Prostate gland (tissue), 2 donors: ENCODE measurements at regions not wholly inside any gene's neighbourhood (a gene's known extent, or its start where the extent isn't known, plus 50 kb on each side); places are given as distances from the start of the nearest gene placed in this dataset.

Source experiments
- DNase-seq: peaks from one replicate; pipeline ENCODE4 v3.0.0-alpha.2; 2019; ENCODE audit warnings: low spot score
- H3K27ac ChIP-seq, 2 donors: fragments of 200-600 bp; sonication (generic); 2 replicates each; pipeline ENCODE4 v1.5.1; 2017 to 2019
- H3K27me3 ChIP-seq: fragments of 200-600 bp; sonication (generic); replicated peaks from 2 replicates; pipeline ENCODE4 v1.5.1; 2019; ENCODE audit not compliant: insufficient read depth
- H3K36me3 ChIP-seq, 2 donors: fragments of 200-600 bp; sonication (generic); 1 replicate in 1 of 2; 2 replicates in 1 of 2; pipeline versions ENCODE4 v1.5.1 to v1.8.1; 2017 to 2019
- H3K4me1 ChIP-seq: fragments of 200-600 bp; sonication (generic); replicated peaks from 2 replicates; pipeline ENCODE4 v1.5.1; 2019
- H3K4me3 ChIP-seq, 2 donors: fragments of 200-600 bp; sonication (generic); 2 replicates each; pipeline ENCODE4 v1.5.1; 2017 to 2019
- H3K9me3 ChIP-seq: fragments of 200-600 bp; sonication (generic); 2 replicates; pipeline ENCODE4 v1.5.1; 2017
- POLR2A ChIP-seq: fragments of 450-650 bp; IDR thresholded peaks from one replicate; pipeline ENCODE4 v1.6.1; 2016; ENCODE audit warnings: antibody characterized with exemption, mild to moderate bottlenecking
- POLR2AphosphoS5 ChIP-seq: sonication (generic); formaldehyde crosslinking; IDR thresholded peaks from one replicate; pipeline ENCODE4 v1.6.1; 2017; ENCODE audit warnings: antibody characterized with exemption
- WGBS: methylation state at CpG from one replicate; pipeline ENCODE4 v1.1.5; 2018; 5-methylcytosine and 5-hydroxymethylcytosine counted together
- intact Hi-C: fragments of 100-400 bp; cut with DNase I; formaldehyde crosslinking; loops from one replicate; pipeline ENCODE4 v1.14.2; 2022
- TF ChIP-seq, protein P1 (sequence below), 4 experiments: fragments of 200-600 bp in 2 of 4; fragments of 450-650 bp in 2 of 4; sonication (generic) in 2 of 4; IDR thresholded peaks; 1 replicate in 3 of 4; 2 replicates in 1 of 4; pipeline ENCODE4 v1.5.1; 2016 to 2019; ENCODE audit warnings: antibody characterized with exemption in 4 of 4, mild to moderate bottlenecking in 2 of 4, moderate library complexity in 2 of 4

DNA sequence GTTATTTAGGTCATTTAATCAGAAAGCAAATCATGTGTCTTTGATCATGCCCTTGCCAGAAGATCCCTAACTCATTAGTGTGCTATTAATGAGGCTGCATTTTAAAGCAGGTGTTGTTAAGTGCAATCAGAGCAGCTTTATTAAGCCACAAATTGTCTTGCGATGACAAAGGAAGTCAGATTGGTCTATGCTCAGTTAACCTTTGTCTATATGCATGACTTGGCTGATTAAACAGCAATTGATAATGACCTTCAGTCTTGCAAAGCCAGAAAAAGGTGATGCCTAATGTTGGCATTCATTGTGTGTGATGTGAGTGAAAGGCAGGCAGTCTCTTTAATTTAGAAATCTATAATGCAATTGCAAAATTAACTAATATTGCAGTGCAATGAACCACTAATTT lies 166.9 kb downstream of the RND3 start:
- Histone ChIP-seq H3K4me1 (no peaks in the 10 kb centered on the region), H3K27ac (no peak overlapping the region), H3K27me3 (no peaks in the 10 kb centered on the region), H3K9me3 (no peaks in the 10 kb centered on the region), H3K4me3 (no peak overlapping the region), H3K36me3 (no peaks in the 10 kb centered on the region)
- intact Hi-C loops = no loop called here
- 91% methylated on average over 1 of the region's 1 CpG for WGBS
- DNase-seq = no peak
- TF ChIP-seq POLR2A (no peak), POLR2AphosphoS5 (no peak)
- TF ChIP-seq, protein P1, sequence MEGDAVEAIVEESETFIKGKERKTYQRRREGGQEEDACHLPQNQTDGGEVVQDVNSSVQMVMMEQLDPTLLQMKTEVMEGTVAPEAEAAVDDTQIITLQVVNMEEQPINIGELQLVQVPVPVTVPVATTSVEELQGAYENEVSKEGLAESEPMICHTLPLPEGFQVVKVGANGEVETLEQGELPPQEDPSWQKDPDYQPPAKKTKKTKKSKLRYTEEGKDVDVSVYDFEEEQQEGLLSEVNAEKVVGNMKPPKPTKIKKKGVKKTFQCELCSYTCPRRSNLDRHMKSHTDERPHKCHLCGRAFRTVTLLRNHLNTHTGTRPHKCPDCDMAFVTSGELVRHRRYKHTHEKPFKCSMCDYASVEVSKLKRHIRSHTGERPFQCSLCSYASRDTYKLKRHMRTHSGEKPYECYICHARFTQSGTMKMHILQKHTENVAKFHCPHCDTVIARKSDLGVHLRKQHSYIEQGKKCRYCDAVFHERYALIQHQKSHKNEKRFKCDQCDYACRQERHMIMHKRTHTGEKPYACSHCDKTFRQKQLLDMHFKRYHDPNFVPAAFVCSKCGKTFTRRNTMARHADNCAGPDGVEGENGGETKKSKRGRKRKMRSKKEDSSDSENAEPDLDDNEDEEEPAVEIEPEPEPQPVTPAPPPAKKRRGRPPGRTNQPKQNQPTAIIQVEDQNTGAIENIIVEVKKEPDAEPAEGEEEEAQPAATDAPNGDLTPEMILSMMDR (IDR thresholded peaks at IDR 0.05) = no peak

GRCh38 chr2:150319658-150320555 lies 167.6 kb downstream of the RND3 start:
- Histone ChIP-seq H3K27ac (no peak overlapping the region), H3K9me3 (no peaks in the 10 kb centered on the region), H3K36me3 (no peaks in the 10 kb centered on the region), H3K27me3 (no peaks in the 10 kb centered on the region), H3K4me3 (no peak overlapping the region), H3K4me1 (no peaks in the 10 kb centered on the region)
- DNase-seq = no peak
- intact Hi-C loops = no loop called here
- TF ChIP-seq POLR2AphosphoS5 = no peak
- no peak for TF ChIP-seq POLR2A
- TF ChIP-seq, protein P1 (IDR thresholded peaks at IDR 0.05) = no peak
- WGBS = 88% methylated on average over 4 of the region's 4 CpGs

GRCh38 chr2:150319085-150319484 lies 168.4 kb downstream of the RND3 start:
- no peak overlapping the region for H3K27ac ChIP-seq
- no peak for DNase-seq
- intact Hi-C loops = no loop called here
- H3K27me3 ChIP-seq = no peaks in the 10 kb centered on the region
- no peaks in the 10 kb centered on the region for H3K36me3 ChIP-seq
- no peaks in the 10 kb centered on the region for H3K4me1 ChIP-seq
- H3K4me3 ChIP-seq = no peak overlapping the region
- WGBS = 94% methylated on average over 4 of the region's 4 CpGs
- TF ChIP-seq POLR2AphosphoS5 = no peak
- no peaks in the 10 kb centered on the region for H3K9me3 ChIP-seq

DNA sequence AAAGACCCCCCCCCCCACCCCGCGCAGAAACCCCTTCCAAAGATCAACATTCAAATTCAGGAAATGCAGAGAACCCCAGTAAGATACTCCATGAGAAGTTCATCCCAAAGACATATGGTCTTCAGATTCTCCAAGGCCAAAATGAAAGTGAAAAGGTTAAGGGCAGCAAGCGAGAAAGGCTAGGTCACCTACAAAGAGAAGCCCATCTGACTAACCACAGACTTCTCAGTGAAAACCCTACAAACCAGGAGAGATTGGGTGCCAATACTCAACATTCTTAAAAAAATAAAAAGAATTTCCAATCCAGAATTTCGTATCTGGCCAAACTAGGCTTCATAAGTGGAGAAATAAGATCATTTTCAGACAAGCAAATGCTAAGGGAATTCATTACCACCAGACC lies 175.2 kb downstream of the RND3 start:
- no peaks in the 10 kb centered on the region for H3K9me3 ChIP-seq
- intact Hi-C loops = no loop called here
- no peak for DNase-seq
- 93% methylated on average over 4 of the region's 4 CpGs for WGBS
- H3K27me3 ChIP-seq = no peaks in the 10 kb centered on the region
- H3K36me3 ChIP-seq = no peaks in the 10 kb centered on the region
- TF ChIP-seq, protein P1 (IDR thresholded peaks at IDR 0.05) = no peak
- TF ChIP-seq POLR2A = no peak
- TF ChIP-seq POLR2AphosphoS5 = no peak
- no peak overlapping the region for H3K27ac ChIP-seq
- H3K4me1 ChIP-seq = no peaks in the 10 kb centered on the region
- H3K4me3 ChIP-seq = no peak overlapping the region

DNA sequence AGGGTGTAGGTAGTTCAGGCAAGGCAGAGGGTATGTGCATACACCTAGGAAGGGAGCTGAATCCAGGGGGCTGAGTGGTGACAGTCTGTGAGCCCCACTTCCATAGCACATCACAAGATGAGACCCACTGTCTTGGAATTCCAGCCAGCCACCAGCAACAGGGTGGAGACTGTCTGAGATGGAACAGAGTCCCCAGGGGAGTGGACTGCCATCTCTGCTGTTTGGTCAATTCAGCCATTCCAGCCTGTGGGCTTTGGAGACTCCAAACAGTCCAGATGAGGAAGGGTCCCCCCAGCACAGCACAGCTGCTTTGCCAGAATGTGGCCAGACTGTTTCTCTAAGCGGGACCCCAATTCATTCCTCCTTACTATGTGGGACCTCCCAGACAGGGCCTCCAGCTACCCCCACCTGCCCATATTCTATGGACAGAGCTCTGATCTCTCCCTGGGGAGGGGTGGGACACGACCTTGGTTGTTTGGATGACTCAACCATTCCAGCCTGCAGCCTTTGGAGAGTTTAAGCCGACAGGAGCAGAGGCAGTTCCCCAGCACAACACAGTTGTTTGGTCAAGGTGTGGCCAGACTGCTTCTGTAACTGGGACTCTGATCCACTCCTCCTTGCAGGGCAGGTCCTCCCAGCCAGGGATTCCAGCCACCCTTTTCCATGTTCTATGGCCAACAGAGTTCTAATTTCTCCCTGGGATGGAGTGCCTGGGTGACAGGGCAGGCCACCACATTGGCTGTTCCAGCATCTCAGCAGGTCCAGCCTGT lies 178.0 kb downstream of the RND3 start:
- WGBS = 48% methylated on average over 3 of the region's 3 CpGs
- H3K27ac ChIP-seq = no peak overlapping the region
- H3K4me1 ChIP-seq = no peaks in the 10 kb centered on the region
- H3K27me3 ChIP-seq = no peaks in the 10 kb centered on the region
- peak; percentile 40 for DNase-seq
- TF ChIP-seq POLR2A (no peak), POLR2AphosphoS5 (no peak)
- TF ChIP-seq, protein P1 (IDR thresholded peaks at IDR 0.05) = no peak
- no peak overlapping the region for H3K4me3 ChIP-seq
- no peaks in the 10 kb centered on the region for H3K36me3 ChIP-seq
- H3K9me3 ChIP-seq = no peaks in the 10 kb centered on the region
- intact Hi-C loops = no loop called here
